Stimulated activated CD8-positive, alpha-beta memory T cell treated with anti-CD3 and anti-CD28 coated beads, Interleukin-12 subunit alpha, Interleukin-12 subunit beta, amount 100 ng/mL, for 1 hour (primary cell): ENCODE measurements at regions not wholly inside any gene's neighbourhood (a gene's known extent, or its start where the extent isn't known, plus 50 kb on each side); places are given as distances from the start of the nearest gene placed in this dataset.
"Not testable (repeated sequence)": the region's sequence is repeated elsewhere in the genome, so short reads cannot be mapped to it uniquely, and the experiment has no call there.

ENCODE experiments used
- DNase-seq: peaks from one replicate; pipeline ENCODE4 v3.0.0-alpha.2; 2020; ENCODE audit warnings: low read depth

DNA sequence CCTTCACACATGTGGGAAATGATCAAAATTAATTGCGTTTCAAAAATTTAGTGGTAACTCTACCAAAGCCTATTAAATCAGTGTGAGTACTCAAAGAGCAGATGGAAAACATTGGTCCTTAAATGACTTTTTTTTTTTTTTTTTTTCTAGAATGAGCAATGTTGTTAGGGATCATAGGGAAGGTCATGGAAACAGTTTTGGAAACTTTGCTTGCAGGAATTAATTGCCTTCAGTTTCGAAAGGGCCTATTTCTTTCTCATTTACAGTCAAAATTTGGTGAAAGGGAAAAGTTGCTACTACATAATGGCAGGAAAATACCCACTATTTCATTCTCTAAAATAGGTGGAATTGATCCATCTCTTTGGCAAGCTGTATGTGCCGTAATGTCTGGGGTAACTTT lies 160.9 kb downstream of the RTL9 start:
- DNase-seq, result no peak

DNA sequence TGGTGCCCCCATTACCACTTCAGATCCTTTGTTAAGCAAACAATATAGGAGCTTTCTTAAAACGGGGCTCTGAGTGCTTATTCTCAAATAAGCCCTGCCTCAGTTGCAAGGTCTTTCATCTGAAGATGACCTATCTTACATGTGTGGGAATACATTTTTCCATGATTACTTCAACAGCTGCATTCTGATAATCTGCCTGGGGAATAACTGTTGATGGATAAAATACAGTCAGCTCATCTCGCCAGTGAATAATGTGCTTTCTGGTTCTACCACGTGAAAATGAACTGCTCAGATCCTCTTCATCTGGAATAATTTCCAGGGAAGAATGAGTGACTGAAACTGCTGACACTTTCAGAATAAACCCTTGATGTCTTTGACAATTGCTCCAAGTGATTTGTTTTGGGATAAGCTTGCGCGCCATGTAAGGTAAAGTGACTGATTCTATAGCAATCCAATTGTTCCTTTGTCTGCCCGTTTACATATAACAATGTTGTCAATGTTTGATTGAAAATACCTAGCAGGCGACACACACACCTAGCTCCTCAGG lies 161.3 kb downstream of the RTL9 start:
- DNase-seq, result no peak

DNA sequence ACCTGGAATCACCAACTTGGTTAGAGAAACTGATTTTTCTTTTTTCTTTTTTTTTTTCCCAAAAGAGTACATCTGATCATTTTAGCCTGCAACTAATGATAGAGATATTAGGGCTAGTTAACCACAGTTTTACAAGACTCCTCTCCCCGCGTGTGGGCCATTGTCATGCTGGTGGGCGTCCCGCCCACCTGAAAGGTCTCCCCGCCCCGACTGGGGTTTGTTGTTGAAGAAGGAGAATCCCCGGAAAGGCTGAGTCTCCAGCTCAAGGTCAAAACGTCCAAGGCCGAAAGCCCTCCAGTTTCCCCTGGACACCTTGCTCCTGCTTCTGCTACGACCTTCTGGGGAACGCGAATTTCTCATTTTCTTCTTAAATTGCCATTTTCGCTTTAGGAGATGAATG lies 162.0 kb downstream of the RTL9 start:
- DNase-seq, result not testable (repeated sequence)

- DNase-seq, result no peak
Observed at GRCh38 chrX:110531873-110532580, 173.4 kb downstream of the RTL9 start.

GRCh38 chrX:110532581-110532931 lies 173.9 kb downstream of the RTL9 start:
- DNase-seq, result no peak

DNA sequence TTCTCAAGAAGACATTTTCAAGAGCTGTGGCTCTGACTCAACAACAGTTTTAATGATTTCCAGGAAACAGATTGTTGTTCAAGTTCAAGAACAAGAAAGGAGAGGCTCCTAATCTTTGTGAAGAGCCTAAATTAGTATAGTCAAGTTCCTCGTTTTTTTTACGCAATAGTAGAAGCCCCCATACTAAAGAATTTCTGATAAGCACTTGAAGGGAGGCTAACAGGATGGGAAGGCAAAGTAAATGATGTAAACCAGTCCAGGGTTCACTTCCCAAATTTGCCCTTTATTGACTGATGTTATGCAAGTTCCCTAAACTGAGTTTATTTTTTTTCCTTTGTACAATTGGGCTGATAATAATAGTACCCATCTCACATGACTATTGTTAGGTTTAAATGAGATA lies 178.2 kb downstream of the RTL9 start:
- no peak for DNase-seq

DNA sequence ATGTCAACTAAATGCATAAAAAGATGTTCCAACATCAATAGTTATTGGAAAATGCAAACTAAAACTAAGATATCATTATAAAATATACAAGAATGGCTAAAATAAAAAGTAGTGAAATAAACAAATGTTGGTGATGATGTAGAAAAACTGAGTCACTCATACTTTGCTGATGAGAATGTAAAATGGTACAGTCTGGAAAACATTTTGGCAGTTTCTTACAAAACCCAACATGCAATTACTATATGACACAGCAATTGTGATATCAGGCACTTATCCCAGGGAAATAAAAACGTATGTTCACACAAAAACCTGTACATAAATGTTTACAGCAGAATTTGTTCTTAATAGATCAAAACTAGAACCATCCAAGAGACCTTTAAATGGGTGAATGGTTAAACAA lies 182.6 kb downstream of the RTL9 start:
- DNase-seq, result no peak

DNA sequence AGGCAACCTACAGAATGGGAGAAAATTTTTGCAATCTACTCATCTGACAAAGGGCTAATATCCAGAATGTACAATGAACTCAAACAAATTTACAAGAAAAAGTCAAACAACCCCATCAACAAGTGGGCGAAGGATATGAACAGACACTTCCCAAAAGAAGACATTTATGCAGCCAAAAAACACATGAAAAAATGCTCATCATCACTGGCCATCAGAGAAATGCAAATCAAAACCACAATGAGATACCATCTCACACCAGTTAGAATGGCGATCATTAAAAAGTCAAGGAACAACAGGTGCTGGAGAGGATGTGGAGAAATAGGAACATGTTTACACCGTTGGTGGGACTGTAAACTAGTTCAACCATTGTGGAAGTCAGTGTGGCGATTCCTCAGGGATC lies 192.2 kb downstream of the RTL9 start:
- DNase-seq, result not testable (repeated sequence)

- DNase-seq, result no peak
Observed at GRCh38 chrX:110557864-110558263, 199.2 kb downstream of the RTL9 start.

GRCh38 chrX:110558406-110558805 lies 199.8 kb downstream of the RTL9 start:
- no peak for DNase-seq

DNA sequence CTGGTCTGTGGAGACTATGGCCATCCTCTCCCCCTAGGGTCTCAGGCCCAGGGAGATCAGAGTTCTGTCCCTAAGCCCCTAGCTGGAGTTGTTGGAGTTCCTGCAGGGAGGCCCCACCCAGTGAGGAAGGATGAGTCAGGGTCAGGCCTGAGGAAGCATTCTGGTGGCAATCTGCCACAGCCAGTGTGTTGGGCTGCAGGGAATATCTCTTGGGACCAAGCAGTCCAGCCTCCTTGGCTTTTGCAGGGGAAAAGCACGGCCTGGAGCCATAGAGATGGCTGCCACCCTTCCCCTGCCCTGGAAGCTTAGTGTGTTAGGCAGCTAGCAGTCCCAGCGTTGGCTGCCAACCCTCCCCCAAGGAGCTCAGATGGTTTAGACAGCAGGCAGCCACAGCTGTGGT lies 202.4 kb downstream of the RTL9 start:
- no peak for DNase-seq

DNA sequence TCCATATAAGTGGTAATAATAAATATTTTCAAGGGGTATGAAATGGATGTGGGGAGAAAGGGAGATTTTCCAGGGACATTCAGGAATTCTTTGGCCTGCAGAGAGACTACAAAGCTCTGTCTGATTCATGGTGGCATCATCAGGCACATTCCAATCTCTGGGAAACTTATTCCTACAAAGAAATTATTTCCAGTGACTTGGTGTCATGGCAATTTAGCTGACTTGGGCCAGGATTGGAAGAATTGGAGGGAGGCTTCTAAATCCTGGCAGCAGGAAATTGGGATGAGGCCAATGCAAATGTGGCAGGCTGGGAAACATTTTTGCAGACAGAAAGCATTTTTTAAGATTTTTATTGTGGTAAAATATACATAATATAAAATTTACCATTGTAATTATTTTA lies 204.6 kb downstream of the RTL9 start:
- DNase-seq, result no peak

DNA sequence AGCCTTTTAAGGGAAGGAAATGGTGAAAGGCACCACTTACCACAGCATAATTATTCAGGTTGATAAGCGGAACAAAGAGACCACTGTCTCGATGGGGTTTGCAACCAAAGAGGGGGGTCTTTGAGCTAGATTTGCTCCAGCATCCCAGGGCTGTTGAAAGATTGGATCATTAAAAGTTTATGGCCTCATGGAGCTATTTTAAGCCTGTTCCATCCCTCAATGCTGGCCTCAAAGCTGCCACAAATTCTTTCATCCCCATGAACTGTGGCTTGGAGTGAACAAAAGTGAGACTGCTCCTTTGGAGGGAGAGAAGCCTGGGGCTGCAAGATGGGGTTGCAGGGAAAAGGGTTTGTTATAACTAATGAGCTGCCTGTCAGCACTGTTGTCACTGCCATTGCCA lies 209.8 kb downstream of the RTL9 start:
- DNase-seq, result no peak

DNA sequence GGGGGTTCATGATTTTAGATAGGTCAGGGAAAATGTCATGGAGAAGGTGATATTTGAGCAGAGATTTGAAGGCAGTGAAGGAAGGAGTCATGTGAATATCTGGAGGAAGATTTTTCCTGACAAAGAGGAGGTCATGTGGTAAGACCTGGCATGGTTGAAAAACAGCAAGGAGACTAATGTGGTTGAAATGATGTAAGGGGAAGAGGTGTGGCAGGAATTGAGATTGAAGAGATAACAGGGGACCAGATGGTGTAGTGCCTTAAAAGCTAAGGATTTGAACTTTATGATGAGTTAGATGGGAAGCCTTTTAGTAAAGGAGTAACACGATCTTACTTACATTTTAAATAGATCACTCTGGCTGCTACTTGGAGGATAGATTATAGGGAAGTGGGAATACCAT lies 210.9 kb downstream of the RTL9 start:
- DNase-seq, result no peak

- DNase-seq, result no peak
Observed at GRCh38 chrX:110578270-110578669, 217.3 kb downstream of the CHRDL1 start.

- no peak for DNase-seq
Observed at GRCh38 chrX:110584083-110584482, 211.5 kb downstream of the CHRDL1 start.

DNA sequence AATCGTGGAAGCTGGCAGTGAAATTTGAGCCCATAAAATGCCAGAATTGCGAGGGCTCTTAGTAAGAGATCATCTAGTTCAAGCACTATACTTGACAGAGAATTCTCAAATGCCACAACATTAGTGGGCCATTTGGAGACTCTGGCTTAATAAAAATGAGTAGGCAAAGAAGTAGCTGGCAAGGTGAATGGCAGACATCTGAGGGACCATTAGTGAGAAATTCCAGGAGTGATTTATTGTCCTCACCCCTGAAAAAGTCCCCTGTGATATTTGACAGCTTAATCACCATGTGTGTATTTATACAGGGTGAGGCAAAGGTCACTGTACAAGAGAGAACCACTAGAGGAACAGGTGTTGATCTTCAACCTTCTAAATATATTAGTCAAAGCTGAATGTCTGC lies 207.5 kb downstream of the CHRDL1 start:
- DNase-seq, result no peak

GRCh38 chrX:110588853-110589252 lies 206.8 kb downstream of the CHRDL1 start:
- DNase-seq, result no peak

GRCh38 chrX:110600745-110601310 lies 194.8 kb downstream of the CHRDL1 start:
- DNase-seq, result no peak

DNA sequence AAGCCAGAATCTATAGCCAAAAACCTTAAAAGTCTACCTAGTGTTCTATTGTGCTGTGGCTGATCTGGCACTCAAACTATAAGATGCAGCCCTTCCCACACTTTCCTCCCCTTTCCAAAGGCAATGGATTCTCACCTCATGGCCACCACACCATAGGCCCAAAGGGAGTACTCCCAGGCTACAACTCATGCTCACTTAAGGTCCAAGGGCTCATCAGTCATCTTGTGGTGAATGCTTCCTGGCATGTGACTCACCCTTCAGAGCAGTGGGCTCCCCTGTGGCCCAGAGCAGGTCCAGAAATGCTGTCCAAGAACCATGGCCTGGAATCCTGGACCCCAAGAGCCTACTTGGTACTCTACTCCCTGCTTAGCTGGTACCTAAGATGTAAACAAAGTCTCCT lies 181.0 kb downstream of the CHRDL1 start:
- DNase-seq, result no peak
